Body of pancreas (tissue), 4 donors: ENCODE measurements at regions not wholly inside any gene's neighbourhood (a gene's known extent, or its start where the extent isn't known, plus 50 kb on each side); places are given as distances from the start of the nearest gene placed in this dataset.
"Not testable (repeated sequence)": the region's sequence is repeated elsewhere in the genome, so short reads cannot be mapped to it uniquely, and the experiment has no call there.

Source experiments
- ATAC-seq: fragments of 150-250 bp; one replicate; pipeline ENCODE4 v1.9.1; 2016
- DNase-seq, 4 donors: peaks; one replicate each; pipeline ENCODE4 v3.0.0-alpha.2; 2019
- H3K27ac ChIP-seq, 4 donors: fragments of 200-600 bp; sonication (generic); 1 replicate in 3 of 4; 2 replicates in 1 of 4; pipeline versions ENCODE4 v1.5.1 to v1.6.1; 2016 to 2019; ENCODE audit warnings: mild to moderate bottlenecking in 1 of 4, mixed read lengths in 1 of 4, moderate library complexity in 1 of 4
- H3K27me3 ChIP-seq, 2 donors: fragments of 200-600 bp; sonication (generic); one replicate each; pipeline ENCODE4 v1.6.0; 2016; ENCODE audit warnings: mild to moderate bottlenecking in 1 of 2
- H3K36me3 ChIP-seq, 2 donors: fragments of 200-600 bp; sonication (generic); replicated peaks in 1 of 2; 2 replicates each; pipeline ENCODE4 v1.5.1; 2016; ENCODE audit warnings: low read depth in 2 of 2; ENCODE audit not compliant: insufficient read depth in 1 of 2
- H3K4me1 ChIP-seq: fragments of 200-600 bp; sonication (generic); one replicate; pipeline ENCODE4 v1.6.0; 2016
- H3K4me3 ChIP-seq, 2 donors: fragments of 200-600 bp; sonication (generic); 1 replicate in 1 of 2; 2 replicates in 1 of 2; pipeline ENCODE4 v1.5.1; 2016 to 2019
- H3K9me3 ChIP-seq, 3 donors: fragments of 200-600 bp; sonication (generic); 1 replicate in 2 of 3; 2 replicates in 1 of 3; pipeline ENCODE4 v1.5.1; 2016
- POLR2A ChIP-seq, 3 donors: fragments of 450-650 bp; IDR thresholded peaks; one replicate each; pipeline ENCODE4 v1.6.1; 2016; ENCODE audit warnings: antibody characterized with exemption in 3 of 3, mild to moderate bottlenecking in 2 of 3
- WGBS, 2 donors: methylation state at CpG; one replicate each; pipeline ENCODE4 v1.1.5; 2017; 5-methylcytosine and 5-hydroxymethylcytosine counted together
- intact Hi-C: fragments of 100-400 bp; cut with DNase I; formaldehyde crosslinking; loops from one replicate; pipeline ENCODE4 v1.15.1; 2023
- TF ChIP-seq, protein P1 (sequence below), 7 experiments: fragments of 450-650 bp in 4 of 7; fragments of 200-600 bp in 3 of 7; sonication (generic) in 3 of 7; IDR thresholded peaks; one replicate each; pipeline ENCODE4 v1.5.1; 2016 to 2019; ENCODE audit warnings: antibody characterized with exemption in 7 of 7

DNA sequence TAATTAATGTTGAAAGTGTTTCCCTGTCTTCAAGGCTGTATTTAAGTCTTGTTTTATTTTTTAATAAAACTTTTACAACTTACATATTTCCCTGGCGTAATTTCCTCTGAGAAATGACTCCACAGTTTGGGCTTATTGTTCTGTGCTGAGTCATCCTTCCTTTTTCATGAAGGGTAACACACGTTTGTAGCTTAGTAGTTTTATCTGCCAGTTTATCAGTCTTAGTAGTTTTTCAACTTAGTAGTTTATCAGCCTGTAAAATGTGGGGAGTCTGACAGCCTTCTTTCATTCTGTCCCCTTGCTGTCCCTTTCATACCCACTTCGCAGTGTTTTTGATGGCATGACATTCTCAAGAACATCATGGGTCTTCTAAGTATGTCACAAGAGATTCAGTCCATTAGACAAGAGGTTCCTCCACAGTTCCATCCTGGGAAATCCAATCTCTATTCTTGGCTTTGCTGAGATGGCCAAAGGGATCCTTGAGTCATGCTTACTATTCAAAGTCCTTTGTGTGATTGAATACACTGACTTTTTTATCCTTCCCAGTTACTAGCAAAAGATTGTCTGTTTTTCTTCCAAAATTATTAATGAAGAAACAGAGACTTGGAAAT is 60.0 kb upstream of the SGPP2 start:
- Histone ChIP-seq H3K4me3 (no peak overlapping the region), H3K27ac (no peak overlapping the region), H3K36me3 (no peaks in the 10 kb centered on the region), H3K9me3 (no peaks in the 10 kb centered on the region), H3K27me3 (no peaks in the 10 kb centered on the region), H3K4me1 (no peaks in the 10 kb centered on the region)
- WGBS, 2 donors, result 32 to 49% methylated on average over 3 of the region's 3 CpGs
- intact Hi-C loops, result no loop called here
- DNase-seq, result no peak
- no peak for TF ChIP-seq POLR2A (IDR thresholded peaks at IDR 0.05)
- TF ChIP-seq, protein P1, sequence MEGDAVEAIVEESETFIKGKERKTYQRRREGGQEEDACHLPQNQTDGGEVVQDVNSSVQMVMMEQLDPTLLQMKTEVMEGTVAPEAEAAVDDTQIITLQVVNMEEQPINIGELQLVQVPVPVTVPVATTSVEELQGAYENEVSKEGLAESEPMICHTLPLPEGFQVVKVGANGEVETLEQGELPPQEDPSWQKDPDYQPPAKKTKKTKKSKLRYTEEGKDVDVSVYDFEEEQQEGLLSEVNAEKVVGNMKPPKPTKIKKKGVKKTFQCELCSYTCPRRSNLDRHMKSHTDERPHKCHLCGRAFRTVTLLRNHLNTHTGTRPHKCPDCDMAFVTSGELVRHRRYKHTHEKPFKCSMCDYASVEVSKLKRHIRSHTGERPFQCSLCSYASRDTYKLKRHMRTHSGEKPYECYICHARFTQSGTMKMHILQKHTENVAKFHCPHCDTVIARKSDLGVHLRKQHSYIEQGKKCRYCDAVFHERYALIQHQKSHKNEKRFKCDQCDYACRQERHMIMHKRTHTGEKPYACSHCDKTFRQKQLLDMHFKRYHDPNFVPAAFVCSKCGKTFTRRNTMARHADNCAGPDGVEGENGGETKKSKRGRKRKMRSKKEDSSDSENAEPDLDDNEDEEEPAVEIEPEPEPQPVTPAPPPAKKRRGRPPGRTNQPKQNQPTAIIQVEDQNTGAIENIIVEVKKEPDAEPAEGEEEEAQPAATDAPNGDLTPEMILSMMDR (IDR thresholded peaks at IDR 0.05), result no peak
- no peak for ATAC-seq

DNA sequence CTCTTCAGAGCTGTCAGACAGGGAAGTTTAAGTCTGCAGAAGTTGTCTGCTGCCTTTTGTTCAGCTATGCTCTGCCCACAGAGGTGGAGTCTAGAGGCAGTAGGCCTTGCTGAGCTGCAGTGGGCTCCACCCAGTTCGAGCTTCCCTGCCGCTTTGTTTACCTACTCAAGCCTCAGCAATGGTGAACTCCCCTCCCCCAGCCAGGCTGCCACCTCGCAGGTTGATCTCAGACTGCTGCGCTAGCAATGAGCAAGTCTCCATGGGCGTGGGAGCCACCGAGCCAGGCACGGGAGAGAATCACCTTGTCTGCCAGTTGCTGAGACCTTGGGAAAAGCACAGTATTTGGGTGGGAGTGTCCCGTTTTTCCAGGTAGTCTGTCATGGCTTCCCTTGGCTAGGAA is 56.1 kb upstream of the SGPP2 start:
- H3K27ac ChIP-seq, ATAC-seq, intact Hi-C loops, H3K4me1 ChIP-seq, H3K9me3 ChIP-seq, H3K27me3 ChIP-seq, H3K36me3 ChIP-seq, H3K4me3 ChIP-seq: not testable (repeated sequence)
- peak in 3 of 4 donors; percentile 7 to 29 (median 10) for DNase-seq
- WGBS, 2 donors, result 25 to 36% methylated on average over 6 to 8 of the region's 8 CpGs

DNA sequence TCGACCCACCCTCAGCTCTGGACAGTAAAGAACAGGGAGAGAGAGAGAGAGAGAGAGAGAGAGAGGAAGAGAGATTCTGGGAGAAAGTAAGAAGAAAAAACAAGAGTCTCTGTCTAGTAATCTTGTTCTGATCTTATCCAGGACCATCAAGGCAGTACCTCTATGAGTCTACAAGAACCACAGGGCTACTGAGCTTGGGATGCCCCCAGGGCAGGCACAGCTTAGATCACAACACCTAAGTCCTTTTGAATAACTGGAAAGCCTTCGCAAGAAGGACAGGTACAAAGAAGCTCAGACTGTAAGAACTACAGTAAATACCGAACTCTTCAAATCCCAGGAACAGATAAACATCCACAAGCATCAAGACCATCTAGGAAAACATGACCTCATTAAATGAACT is 51.4 kb upstream of the SGPP2 start:
- Histone ChIP-seq H3K9me3 (no peaks in the 10 kb centered on the region), H3K36me3 (no peaks in the 10 kb centered on the region), H3K27ac (no peak overlapping the region), H3K27me3 (no peaks in the 10 kb centered on the region), H3K4me1 (no peaks in the 10 kb centered on the region), H3K4me3 (no peak overlapping the region)
- ATAC-seq (no peak), DNase-seq (no peak)
- TF ChIP-seq, protein P1 (IDR thresholded peaks at IDR 0.05), result no peak
- TF ChIP-seq POLR2A (IDR thresholded peaks at IDR 0.05), result no peak
- intact Hi-C loops, result no loop called here
- WGBS, 2 donors, result 60 to 74% methylated on average over 3 of the region's 3 CpGs
